ENCODE measurements at regions not wholly inside any gene's neighbourhood (a gene's known extent, or its start where the extent isn't known, plus 50 kb on each side); places are given as distances from the start of the nearest gene placed in this dataset.

- TF ChIP-seq CTCF (IDR thresholded peaks at IDR 0.05) (no peak), POLR2A (IDR thresholded peaks at IDR 0.05) (no peak)
Observed at GRCh38 chr2:46849721-46850556, 65.7 kb downstream of the MCFD2 start.

All from Peyer's patch (tissue), 4 donors.